Testis (tissue), 2 donors: ENCODE measurements at regions not wholly inside any gene's neighbourhood (a gene's known extent, or its start where the extent isn't known, plus 50 kb on each side); places are given as distances from the start of the nearest gene placed in this dataset.

Source experiments
- CTCF ChIP-seq, 3 experiments: fragments of 450-650 bp in 2 of 3; fragments of 200-600 bp in 1 of 3; sonication (generic) in 1 of 3; IDR thresholded peaks; one replicate each; pipeline ENCODE4 v1.5.1; 2016 to 2019; ENCODE audit warnings: antibody characterized with exemption in 3 of 3, mild to moderate bottlenecking in 2 of 3, moderate library complexity in 1 of 3
- POLR2A ChIP-seq: fragments of 450-650 bp; IDR thresholded peaks from one replicate; pipeline ENCODE4 v1.6.1; 2017; ENCODE audit warnings: antibody characterized with exemption, mild to moderate bottlenecking, moderate library complexity

- TF ChIP-seq CTCF (IDR thresholded peaks at IDR 0.05) (no peak), POLR2A (no peak)
Measured at GRCh38 chr20:17043323-17043722, 183.5 kb upstream of the PCSK2 start.
